Activated CD4-positive, alpha-beta T cell treated with anti-CD3 and anti-CD28 coated beads for 4 hours (primary cell): ENCODE measurements at regions not wholly inside any gene's neighbourhood (a gene's known extent, or its start where the extent isn't known, plus 50 kb on each side); places are given as distances from the start of the nearest gene placed in this dataset.

Experiments used
- DNase-seq, 2 donors: peaks; one replicate each; pipeline ENCODE4 v3.0.0-alpha.2; 2020

- no peak for DNase-seq
Observed at GRCh38 chr11:29024386-29024785, 916.2 kb downstream of the METTL15 start.

GRCh38 chr11:29023761-29024160 is 915.6 kb downstream of the METTL15 start:
- no peak for DNase-seq

- DNase-seq = no peak
Observed at GRCh38 chr11:29022676-29023075, 914.5 kb downstream of the METTL15 start.

- no peak for DNase-seq
Observed at GRCh38 chr11:29019960-29020683, 911.9 kb downstream of the METTL15 start.

GRCh38 chr11:29018631-29019030 is 910.4 kb downstream of the METTL15 start:
- DNase-seq = no peak

- DNase-seq = no peak
Observed at GRCh38 chr11:29017941-29018340, 909.8 kb downstream of the METTL15 start.

GRCh38 chr11:29012507-29012906 is 904.3 kb downstream of the METTL15 start:
- no peak for DNase-seq

GRCh38 chr11:29009426-29009825 is 901.2 kb downstream of the METTL15 start:
- DNase-seq = no peak

GRCh38 chr11:29008481-29008880 is 900.3 kb downstream of the METTL15 start:
- no peak for DNase-seq

GRCh38 chr11:29006668-29007067 is 898.5 kb downstream of the METTL15 start:
- DNase-seq = no peak

GRCh38 chr11:29005401-29005980 is 897.3 kb downstream of the METTL15 start:
- no peak for DNase-seq

GRCh38 chr11:29002816-29003215 is 894.6 kb downstream of the METTL15 start:
- no peak for DNase-seq

GRCh38 chr11:28999620-29000019 is 891.4 kb downstream of the METTL15 start:
- DNase-seq = no peak

GRCh38 chr11:28992996-28993395 is 884.8 kb downstream of the METTL15 start:
- DNase-seq = no peak

GRCh38 chr11:28984231-28984630 is 876.0 kb downstream of the METTL15 start:
- no peak for DNase-seq

GRCh38 chr11:28983780-28984179 is 875.6 kb downstream of the METTL15 start:
- DNase-seq = no peak

- DNase-seq = no peak
Observed at GRCh38 chr11:28981381-28981780, 873.2 kb downstream of the METTL15 start.

GRCh38 chr11:28976801-28977145 is 868.6 kb downstream of the METTL15 start:
- no peak for DNase-seq

GRCh38 chr11:28976012-28976800 is 868.0 kb downstream of the METTL15 start:
- DNase-seq = no peak

- no peak for DNase-seq
Observed at GRCh38 chr11:28969832-28970231, 861.6 kb downstream of the METTL15 start.

GRCh38 chr11:28966951-28967350 is 858.8 kb downstream of the METTL15 start:
- DNase-seq = no peak

GRCh38 chr11:28965819-28966218 is 857.6 kb downstream of the METTL15 start:
- DNase-seq = no peak

GRCh38 chr11:28964811-28965210 is 856.6 kb downstream of the METTL15 start:
- DNase-seq = no peak

GRCh38 chr11:28963187-28963586 is 855.0 kb downstream of the METTL15 start:
- no peak for DNase-seq
